ENCODE measurements at regions not wholly inside any gene's neighbourhood (a gene's known extent, or its start where the extent isn't known, plus 50 kb on each side); places are given as distances from the start of the nearest gene placed in this dataset.

DNA sequence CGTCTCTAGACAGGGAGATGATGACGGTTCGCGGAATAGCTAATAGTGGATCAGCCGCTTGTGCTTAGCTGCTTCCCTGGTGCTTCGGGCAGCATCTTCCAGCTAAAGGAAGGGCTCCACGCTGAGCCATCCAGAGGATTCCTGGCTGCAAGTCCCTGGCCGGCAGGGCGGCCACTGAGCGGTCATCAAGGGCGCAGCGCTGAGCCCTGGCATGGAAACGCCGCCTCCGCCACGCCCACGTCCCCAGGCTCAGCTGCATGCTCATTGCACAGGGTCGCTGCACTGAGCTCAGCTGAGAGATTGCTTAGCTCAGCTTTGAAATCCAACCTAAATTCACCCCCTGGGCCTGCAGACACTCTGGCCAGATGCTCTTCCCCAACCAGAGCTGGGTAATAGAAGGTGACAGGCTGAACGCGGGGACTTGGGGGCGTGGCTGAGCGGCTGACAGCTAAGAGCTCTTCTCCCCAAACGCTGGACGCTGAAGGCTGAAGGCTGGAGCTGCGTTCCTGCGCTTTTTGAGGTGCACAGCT lies 118.2 kb upstream of the KIT start:
- no peak for DNase-seq
- no peak overlapping the region for H3K4me3 ChIP-seq
- no peak overlapping the region for H3K27ac ChIP-seq
- H3K27me3 ChIP-seq: no peaks in the 10 kb centered on the region
- H3K36me3 ChIP-seq: no peaks in the 10 kb centered on the region
- H3K9me3 ChIP-seq (replicated peaks): no peaks in the 10 kb centered on the region
- H3K4me1 ChIP-seq: peaks cover 9% of the 10 kb centered on the region; the same call in 1 of the 2 replicates

- no peak overlapping the region for H3K4me3 ChIP-seq
- no peaks in the 10 kb centered on the region for H3K9me3 ChIP-seq (replicated peaks)
- no peaks in the 10 kb centered on the region for H3K36me3 ChIP-seq
- H3K4me1 ChIP-seq: peaks cover 9% of the 10 kb centered on the region; the same call in 1 of the 2 replicates
- H3K27me3 ChIP-seq: no peaks in the 10 kb centered on the region
- no peak for DNase-seq
- H3K27ac ChIP-seq: peak overlapping the region; percentile 12; the same call in 1 of the 2 replicates
These were observed 116.8 kb upstream of the KIT start for GRCh38 chr4:54540931-54541330.

- Histone ChIP-seq H3K4me1 (peaks cover 9% of the 10 kb centered on the region; the same call in 1 of the 2 replicates), H3K9me3 (replicated peaks) (no peaks in the 10 kb centered on the region), H3K27ac (peak overlapping the region; percentile 12; the same call in 1 of the 2 replicates), H3K4me3 (no peak overlapping the region), H3K27me3 (no peaks in the 10 kb centered on the region), H3K36me3 (no peaks in the 10 kb centered on the region)
- peak in 1 of 2 experiments; percentile 15 for DNase-seq
These were observed 116.2 kb upstream of the KIT start for GRCh38 chr4:54541426-54542118.

- Histone ChIP-seq H3K36me3 (no peaks in the 10 kb centered on the region), H3K4me3 (no peak overlapping the region), H3K4me1 (peaks cover 9% of the 10 kb centered on the region; the same call in 1 of the 2 replicates), H3K27me3 (no peaks in the 10 kb centered on the region), H3K9me3 (replicated peaks) (no peaks in the 10 kb centered on the region), H3K27ac (no peak overlapping the region)
- no peak for DNase-seq
These were observed 115.7 kb upstream of the KIT start for GRCh38 chr4:54542119-54542438.

GRCh38 chr4:54542540-54543041 lies 115.2 kb upstream of the KIT start:
- no peak for DNase-seq
- Histone ChIP-seq H3K4me1 (peaks cover 9% of the 10 kb centered on the region; the same call in 1 of the 2 replicates), H3K4me3 (no peak overlapping the region), H3K27me3 (no peaks in the 10 kb centered on the region), H3K36me3 (no peaks in the 10 kb centered on the region), H3K27ac (no peak overlapping the region), H3K9me3 (replicated peaks) (no peaks in the 10 kb centered on the region)

DNA sequence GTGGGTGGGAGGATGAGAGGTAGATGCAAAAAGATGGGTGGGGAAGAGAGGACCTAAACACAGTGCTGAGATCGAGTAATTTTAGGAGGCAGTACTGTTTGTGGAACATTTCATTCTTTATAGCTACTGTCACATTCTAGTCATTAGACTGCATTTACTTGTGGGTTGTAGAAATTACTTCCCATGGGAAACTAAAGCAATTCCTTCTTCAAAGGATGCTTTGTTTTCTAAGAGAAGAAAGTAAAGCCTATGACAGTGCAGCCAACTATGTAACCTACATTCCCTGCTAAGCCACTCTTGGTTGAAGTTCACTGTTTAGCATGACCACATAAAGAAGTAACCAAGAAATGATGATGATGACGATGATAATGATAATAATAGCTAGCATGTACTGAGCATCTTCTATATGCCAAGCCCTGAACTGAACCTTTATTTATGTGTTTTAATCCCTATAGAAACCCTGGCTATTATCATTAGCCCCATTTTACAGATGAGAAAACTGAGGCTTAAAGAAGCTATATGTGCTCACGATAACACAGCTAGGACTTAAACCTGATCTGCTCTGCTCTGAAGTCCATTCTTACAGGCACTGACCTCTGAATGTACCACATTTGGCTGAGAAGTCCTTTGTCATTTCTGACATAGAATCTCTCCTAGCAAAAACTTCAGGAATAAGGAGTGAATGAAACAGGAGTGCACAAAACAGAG lies 114.5 kb upstream of the KIT start:
- Histone ChIP-seq H3K9me3 (replicated peaks) (no peaks in the 10 kb centered on the region), H3K36me3 (no peaks in the 10 kb centered on the region), H3K27me3 (no peaks in the 10 kb centered on the region), H3K27ac (no peak overlapping the region), H3K4me3 (no peak overlapping the region), H3K4me1 (peaks cover 9% of the 10 kb centered on the region; the same call in 1 of the 2 replicates)
- no peak for DNase-seq

DNA sequence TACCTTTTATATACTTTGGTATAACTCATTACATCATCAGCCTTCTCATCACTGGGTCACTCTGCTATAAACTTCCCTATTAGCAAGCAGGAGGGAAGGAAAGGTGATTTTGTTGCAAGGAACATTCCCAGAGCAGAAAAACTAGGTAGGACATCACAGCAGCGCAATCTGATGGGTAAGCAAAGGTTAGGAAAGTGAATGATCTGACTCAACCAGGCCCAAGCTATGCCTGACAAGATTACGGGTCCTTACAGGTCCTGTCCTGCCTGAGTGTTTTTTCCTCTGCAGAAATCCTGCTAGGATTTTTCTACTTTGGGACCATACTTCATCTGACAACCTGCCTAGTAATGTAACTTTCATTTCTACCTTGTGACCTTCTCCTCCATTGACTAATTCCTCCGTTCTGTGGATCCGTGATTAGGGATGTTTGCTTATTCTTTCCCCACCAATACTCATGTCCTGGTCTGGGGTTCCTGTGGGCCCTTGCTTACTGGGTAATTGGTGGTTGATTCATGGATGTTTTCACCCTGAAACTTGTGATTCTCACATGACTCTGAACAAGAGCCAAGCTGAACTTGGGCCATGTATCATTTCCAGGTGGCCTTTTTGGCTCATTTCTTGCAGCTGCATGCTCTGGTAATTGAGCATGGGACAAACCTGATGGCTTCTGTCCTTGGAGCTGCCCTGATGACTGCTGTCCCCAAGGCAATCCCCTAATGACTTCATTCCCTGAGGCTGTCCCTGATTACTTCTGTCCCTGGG lies 111.9 kb upstream of the KIT start:
- no peak overlapping the region for H3K27ac ChIP-seq
- no peak overlapping the region for H3K4me3 ChIP-seq
- no peak for DNase-seq
- no peaks in the 10 kb centered on the region for H3K36me3 ChIP-seq
- no peaks in the 10 kb centered on the region for H3K9me3 ChIP-seq (replicated peaks)
- 0 out of 2 replicates have a peak, but pooled peaks cover 3% of the 10 kb centered on the region for H3K27me3 ChIP-seq
- peaks cover 8% of the 10 kb centered on the region; the same call in 1 of the 2 replicates for H3K4me1 ChIP-seq

DNA sequence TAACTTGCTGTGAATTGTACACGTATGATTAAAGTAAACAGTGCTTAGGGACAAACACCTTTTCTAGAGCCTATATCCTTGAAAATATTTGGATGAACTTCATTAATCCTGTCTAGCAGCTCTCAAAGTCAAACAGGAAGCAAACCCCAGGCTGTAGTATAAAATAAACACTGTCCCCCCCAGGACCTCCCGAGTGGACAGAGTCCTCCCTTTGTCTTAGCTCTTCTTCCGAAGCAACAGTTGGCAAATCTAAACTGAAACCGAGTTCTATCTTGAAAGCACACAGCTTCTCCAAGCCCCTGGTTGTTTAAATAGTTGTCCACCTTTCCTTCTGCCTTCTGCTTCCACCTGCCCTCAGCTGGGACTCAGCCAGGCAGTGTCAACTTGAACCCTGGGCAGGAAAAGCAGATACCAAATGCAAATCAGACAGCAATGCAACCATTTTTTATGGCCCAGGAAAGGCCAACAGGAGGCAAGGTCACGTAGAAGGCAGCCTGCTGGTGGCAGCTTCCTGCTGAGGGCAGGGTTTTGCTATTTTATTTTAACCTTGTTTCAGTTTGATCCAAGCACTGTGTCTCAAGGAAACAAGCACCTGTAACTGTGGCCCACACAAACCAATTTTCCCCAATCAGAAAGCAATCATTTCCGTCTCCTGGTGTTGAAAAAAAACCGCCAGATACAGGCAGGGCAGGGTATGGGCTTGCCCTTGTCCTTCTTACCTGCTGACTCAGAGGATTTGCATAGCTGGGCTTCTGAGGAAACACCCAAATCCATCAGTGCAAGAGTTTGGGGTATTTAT lies 110.3 kb upstream of the KIT start:
- H3K4me3 ChIP-seq: no peak overlapping the region
- no peak for DNase-seq
- H3K4me1 ChIP-seq: no peaks in the 10 kb centered on the region
- no peaks in the 10 kb centered on the region for H3K36me3 ChIP-seq
- H3K27ac ChIP-seq: no peak overlapping the region
- no peaks in the 10 kb centered on the region for H3K9me3 ChIP-seq (replicated peaks)
- peaks cover 4% of the 10 kb centered on the region; the same call in 1 of the 2 replicates for H3K27me3 ChIP-seq

DNA sequence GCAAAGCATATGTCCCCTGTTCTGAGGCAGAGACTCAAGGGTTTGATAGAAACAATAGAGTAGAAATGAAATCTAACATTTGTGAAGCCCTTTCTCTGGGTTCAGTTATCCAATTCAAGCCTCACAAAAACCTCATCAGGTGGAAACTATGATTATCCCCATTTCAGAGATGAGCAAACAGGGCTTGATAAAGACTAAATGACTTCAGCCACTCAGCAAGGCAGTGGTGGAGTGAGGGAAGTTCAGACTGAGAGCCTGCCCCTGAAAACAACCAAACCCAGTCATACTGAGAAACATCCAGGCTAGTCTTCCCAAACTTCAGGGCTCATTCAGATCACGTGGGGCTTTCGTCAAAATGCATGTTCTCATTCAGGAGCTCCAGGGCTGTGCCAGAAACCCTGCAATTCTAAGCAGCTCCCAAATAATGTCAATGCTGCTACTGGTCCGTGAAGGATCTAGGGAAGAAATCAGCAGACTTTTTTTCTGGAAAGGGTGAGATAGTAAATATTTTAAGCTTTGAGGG lies 109.6 kb upstream of the KIT start:
- no peak for DNase-seq
- H3K9me3 ChIP-seq (replicated peaks): no peaks in the 10 kb centered on the region

GRCh38 chr4:54548831-54549460 lies 108.8 kb upstream of the KIT start:
- Histone ChIP-seq H3K4me3 (no peak overlapping the region), H3K36me3 (no peaks in the 10 kb centered on the region), H3K27me3 (peaks cover 4% of the 10 kb centered on the region; the same call in 1 of the 2 replicates), H3K9me3 (replicated peaks) (no peaks in the 10 kb centered on the region), H3K27ac (no peak overlapping the region), H3K4me1 (no peaks in the 10 kb centered on the region)
- DNase-seq: no peak

More for the DNA sequence above, 109.6 kb upstream of the KIT start:
- Histone ChIP-seq H3K4me1 (no peaks in the 10 kb centered on the region), H3K4me3 (no peak overlapping the region), H3K27ac (no peak overlapping the region), H3K27me3 (peaks cover 4% of the 10 kb centered on the region; the same call in 1 of the 2 replicates), H3K36me3 (no peaks in the 10 kb centered on the region)

DNA sequence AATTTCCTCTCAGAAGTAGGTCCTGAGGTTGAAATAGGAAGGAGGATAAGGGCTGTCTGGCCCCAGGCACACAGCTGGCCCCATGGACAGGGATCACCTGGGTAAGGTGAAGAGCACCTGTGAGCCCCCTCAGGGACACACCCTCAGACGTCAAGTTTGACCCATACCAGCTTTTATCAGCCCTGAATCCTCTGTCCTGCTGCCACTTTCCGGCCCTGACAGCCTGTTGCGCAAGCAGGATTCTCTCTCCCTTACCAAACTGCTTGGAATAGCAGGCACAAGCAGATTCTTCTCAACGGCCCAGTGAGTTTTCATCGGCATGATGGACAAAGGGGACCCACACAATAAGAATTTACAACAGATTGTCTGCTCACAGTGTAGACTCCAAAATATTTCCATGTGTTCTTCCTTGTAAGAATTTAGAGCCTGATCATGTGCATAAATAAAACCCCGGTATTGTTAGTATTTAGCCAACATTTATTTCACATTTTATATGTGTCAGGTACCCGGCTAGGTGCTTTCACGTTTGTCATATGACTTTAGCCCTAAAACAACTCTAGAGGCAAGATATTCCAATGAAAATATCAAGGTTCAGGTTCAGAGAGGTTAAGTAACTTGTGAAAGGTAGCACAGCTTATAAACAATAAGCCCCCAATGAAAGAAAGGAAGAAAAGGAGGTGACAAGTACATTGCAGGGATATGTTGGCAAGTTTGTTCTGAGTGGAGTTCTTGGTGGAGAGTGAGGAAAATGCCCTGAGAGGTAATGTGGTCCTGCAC lies 107.2 kb upstream of the KIT start:
- DNase-seq: no peak
- H3K4me3 ChIP-seq: no peak overlapping the region
- H3K36me3 ChIP-seq: no peaks in the 10 kb centered on the region
- H3K9me3 ChIP-seq (replicated peaks): no peaks in the 10 kb centered on the region
- peaks cover 7% of the 10 kb centered on the region for H3K27me3 ChIP-seq
- no peaks in the 10 kb centered on the region for H3K4me1 ChIP-seq
- no peak overlapping the region for H3K27ac ChIP-seq

- H3K4me3 ChIP-seq: no peak overlapping the region
- DNase-seq: no peak
- H3K36me3 ChIP-seq: no peaks in the 10 kb centered on the region
- H3K27me3 ChIP-seq: peaks cover 7% of the 10 kb centered on the region
- H3K9me3 ChIP-seq (replicated peaks): no peaks in the 10 kb centered on the region
- H3K4me1 ChIP-seq: no peaks in the 10 kb centered on the region
- no peak overlapping the region for H3K27ac ChIP-seq
These were observed 104.8 kb upstream of the KIT start for GRCh38 chr4:54553001-54553400.

All from SJCRH30 (cell line).